Fibroblast of lung (primary cell): ENCODE measurements at regions not wholly inside any gene's neighbourhood (a gene's known extent, or its start where the extent isn't known, plus 50 kb on each side); places are given as distances from the start of the nearest gene placed in this dataset.
"Not testable (repeated sequence)": the region's sequence is repeated elsewhere in the genome, so short reads cannot be mapped to it uniquely, and the experiment has no call there.

Source experiments
- CTCF ChIP-seq, 2 donors: IDR thresholded peaks in 1 of 2; conservative IDR thresholded peaks in 1 of 2; 1 replicate in 1 of 2; 2 replicates in 1 of 2; pipeline ENCODE4 v1.5.1; 2011 to 2012; ENCODE audit warnings: low read length in 2 of 2, control low read depth in 1 of 2, inconsistent platforms in 1 of 2, low read depth in 1 of 2, mild to moderate bottlenecking in 1 of 2
- EZH2 ChIP-seq: IDR thresholded peaks from 2 replicates; pipeline ENCODE4 v1.5.1; 2012; ENCODE audit warnings: low read length, control low read depth, mild to moderate bottlenecking; ENCODE audit errors: missing control alignments

DNA sequence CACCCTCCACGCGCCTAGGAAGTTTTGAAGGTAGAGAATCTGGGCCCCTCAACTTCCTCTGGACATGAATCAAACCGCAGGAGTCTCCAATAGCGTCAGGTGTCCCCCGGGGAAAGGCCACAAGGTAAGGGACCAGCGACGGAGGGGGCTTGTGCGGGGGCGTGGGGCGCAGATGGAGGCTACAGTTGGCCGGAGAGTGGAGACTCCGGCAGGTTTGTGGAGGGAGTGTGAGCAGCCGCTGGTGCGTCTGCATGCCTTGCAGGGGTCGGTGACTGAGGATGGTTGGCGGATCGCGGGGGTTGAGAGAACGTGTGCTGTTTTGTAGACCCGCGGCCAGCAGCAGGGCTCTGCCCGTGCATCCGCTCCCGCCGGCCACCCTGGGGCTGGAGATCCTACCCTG is 303.3 kb upstream of the DPP6 start:
- TF ChIP-seq CTCF (conservative IDR thresholded peaks at IDR 0.05 in 1 of 2, IDR thresholded peaks at IDR 0.05 in 1 of 2; ENCODE audit: low read depth in 1 of 2, low read length in 2 of 2); EZH2: not testable (repeated sequence)
